ENCODE measurements at regions not wholly inside any gene's neighbourhood (a gene's known extent, or its start where the extent isn't known, plus 50 kb on each side); places are given as distances from the start of the nearest gene placed in this dataset.

DNA sequence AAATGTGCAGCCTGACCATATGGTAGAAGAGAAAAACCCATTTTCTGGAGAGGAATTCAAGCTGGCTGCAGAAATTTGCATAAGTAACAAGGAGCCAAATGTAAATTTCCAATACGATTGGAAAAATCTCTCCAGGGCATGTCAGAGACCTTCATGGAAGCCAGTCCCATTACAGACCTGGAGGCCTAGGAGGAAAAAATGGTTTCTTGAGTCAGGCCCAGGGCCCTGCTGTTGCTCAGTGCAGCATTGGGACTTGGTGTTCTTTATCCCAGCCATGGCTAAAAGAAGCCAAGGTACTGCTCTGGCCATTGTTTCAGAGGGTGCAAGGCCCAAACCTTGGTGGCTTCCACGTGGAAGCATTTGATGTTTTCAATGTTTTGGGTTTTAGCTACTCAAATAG, 70.6 kb downstream of the MAGEC2 start:
- FAIRE-seq, result no peak
- Histone ChIP-seq H3K9me3 (replicated peaks; ENCODE audit: control insufficient read depth, insufficient read depth, low read length) (no peaks in the 10 kb centered on the region), H3K27me3 (ENCODE audit: control insufficient read depth in 2 of 2, insufficient read depth in 2 of 2, low read length in 2 of 2) (no peaks in the 10 kb centered on the region), H3K4me2 (ENCODE audit: insufficient read depth, low read length) (no peak overlapping the region), H3K36me3 (ENCODE audit: control insufficient read depth in 2 of 2, extremely low read depth in 1 of 2, insufficient read depth in 2 of 2, low read length in 2 of 2) (no peaks in the 10 kb centered on the region), H3K9ac (replicated peaks; ENCODE audit: extremely low read depth, insufficient read depth, low read length) (no peak overlapping the region), H3K4me1 (ENCODE audit: control insufficient read depth, extremely low read depth, insufficient read depth, low read length) (no peaks in the 10 kb centered on the region), H3K27ac (ENCODE audit: insufficient read depth, low read depth, low read length) (no peak overlapping the region), H3K79me2 (ENCODE audit: control insufficient read depth, insufficient read depth, low read length) (no peaks in the 10 kb centered on the region), H3K9me1 (replicated peaks; ENCODE audit: control insufficient read depth, extremely low read depth, insufficient read depth, low read length) (no peaks in the 10 kb centered on the region), H4K20me1 (replicated peaks; ENCODE audit: control insufficient read depth, extremely low read depth, insufficient read depth, low read length) (no peaks in the 10 kb centered on the region), H2AFZ (ENCODE audit: low read depth, low read length) (no peak overlapping the region), H3K4me3 (replicated peaks in 1 of 3; ENCODE audit: insufficient read depth in 1 of 3, low read depth in 1 of 3, low read length in 3 of 3) (no peak overlapping the region)
- dilution Hi-C loops (cut with MboI; ENCODE audit: extremely low pct_ligation_motif_present, low sequenced_read_pairs), result no loop called here
- intact Hi-C loops (cut with micrococcal nuclease), result no loop called here
- TF ChIP-seq FOS (IDR thresholded peaks at IDR 0.05; ENCODE audit: borderline replicate concordance, insufficient read depth, low read length) (no peak), MAX (IDR thresholded peaks at IDR 0.05; ENCODE audit: insufficient read depth, insufficient read length) (no peak), POLR2AphosphoS5 (IDR thresholded peaks at IDR 0.05; ENCODE audit: insufficient read depth, low read depth, low read length) (no peak), EZH2 (IDR thresholded peaks at IDR 0.05; ENCODE audit: borderline replicate concordance, low read depth, low read length, severe bottlenecking) (no peak), GATA2 (IDR thresholded peaks at IDR 0.05; ENCODE audit: insufficient read depth, insufficient read length, low read depth, low read length) (no peak), JUN (IDR thresholded peaks at IDR 0.05; ENCODE audit: borderline replicate concordance, insufficient read depth, insufficient read length, low read depth) (no peak), MYC (IDR thresholded peaks at IDR 0.05; ENCODE audit: low read depth, low read length) (no peak), POLR2A (IDR thresholded peaks at IDR 0.05; ENCODE audit: low read depth, low read length) (no peak)
- TF ChIP-seq, protein P1, sequence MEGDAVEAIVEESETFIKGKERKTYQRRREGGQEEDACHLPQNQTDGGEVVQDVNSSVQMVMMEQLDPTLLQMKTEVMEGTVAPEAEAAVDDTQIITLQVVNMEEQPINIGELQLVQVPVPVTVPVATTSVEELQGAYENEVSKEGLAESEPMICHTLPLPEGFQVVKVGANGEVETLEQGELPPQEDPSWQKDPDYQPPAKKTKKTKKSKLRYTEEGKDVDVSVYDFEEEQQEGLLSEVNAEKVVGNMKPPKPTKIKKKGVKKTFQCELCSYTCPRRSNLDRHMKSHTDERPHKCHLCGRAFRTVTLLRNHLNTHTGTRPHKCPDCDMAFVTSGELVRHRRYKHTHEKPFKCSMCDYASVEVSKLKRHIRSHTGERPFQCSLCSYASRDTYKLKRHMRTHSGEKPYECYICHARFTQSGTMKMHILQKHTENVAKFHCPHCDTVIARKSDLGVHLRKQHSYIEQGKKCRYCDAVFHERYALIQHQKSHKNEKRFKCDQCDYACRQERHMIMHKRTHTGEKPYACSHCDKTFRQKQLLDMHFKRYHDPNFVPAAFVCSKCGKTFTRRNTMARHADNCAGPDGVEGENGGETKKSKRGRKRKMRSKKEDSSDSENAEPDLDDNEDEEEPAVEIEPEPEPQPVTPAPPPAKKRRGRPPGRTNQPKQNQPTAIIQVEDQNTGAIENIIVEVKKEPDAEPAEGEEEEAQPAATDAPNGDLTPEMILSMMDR (IDR thresholded peaks at IDR 0.05; ENCODE audit: extremely low read depth in 1 of 2, insufficient read depth in 1 of 2, low read depth in 1 of 2, low read length in 2 of 2), result no peak
- POLR2A ChIA-PET, result no interaction called here
- no peak for DNase-seq (ENCODE audit: low read depth, low spot score)
- no TSS peak for BruUV-seq (replicated peaks)
- CTCF ChIA-PET, result no interaction called here
